ENCODE measurements at regions not wholly inside any gene's neighbourhood (a gene's known extent, or its start where the extent isn't known, plus 50 kb on each side); places are given as distances from the start of the nearest gene placed in this dataset.

GRCh38 chr4:75180790-75181776, 248.2 kb downstream of the PARM1 start:
- intact Hi-C loops (cut with micrococcal nuclease) = no loop called here
- H3K9me3 Mint-ChIP-seq (ENCODE audit: insufficient read depth) = peaks cover 5% of the 10 kb centered on the region
- ATAC-seq (ENCODE audit: low read depth) (peak; percentile 79), DNase-seq (peak; percentile 57)
- no peaks in the 10 kb centered on the region for H3K36me3 ChIP-seq (replicated peaks in 1 of 2; ENCODE audit: control extremely low read depth in 1 of 2, control insufficient read depth in 1 of 2, extremely low read depth in 1 of 2, insufficient read depth in 2 of 2, low read length in 1 of 2)
- 46% methylated on average over 10 of the region's 10 CpGs for WGBS (ENCODE audit: insufficient coverage)
- peak overlapping the region; percentile 44 for H3K9ac ChIP-seq (ENCODE audit: low read length)
- peak overlapping the region; percentile 75 for H2AFZ ChIP-seq (ENCODE audit: insufficient read depth, low read depth, low read length, poor library complexity, severe bottlenecking)
- H3K4me1 ChIP-seq (ENCODE audit: control insufficient read depth in 2 of 2, insufficient read depth in 2 of 2, low read length in 2 of 2) = peaks cover 13 to 15% of the 10 kb centered on the region in 2 donors
- H3K79me2 ChIP-seq (ENCODE audit: control insufficient read depth, insufficient read depth, low read length) = no peaks in the 10 kb centered on the region
- H4K20me1 ChIP-seq (ENCODE audit: control insufficient read depth, insufficient read depth, low read length, poor library complexity, severe bottlenecking) = no peaks in the 10 kb centered on the region
- TF ChIP-seq EZH2 (IDR thresholded peaks at IDR 0.05; ENCODE audit: borderline replicate concordance, insufficient read depth, low read depth, low read length, poor library complexity, severe bottlenecking) = no peak
- H3K27ac ChIP-seq (ENCODE audit: low read length in 2 of 2) = peak overlapping the region; percentile 42 to 43
- no peaks in the 10 kb centered on the region for H3K9me3 ChIP-seq (ENCODE audit: control extremely low read depth in 1 of 3, control insufficient read depth in 2 of 3, insufficient read depth in 1 of 3, low read length in 2 of 3)
- no peaks in the 10 kb centered on the region for H3K27me3 ChIP-seq (replicated peaks in 1 of 4; ENCODE audit: control extremely low read depth in 1 of 4, control insufficient read depth in 3 of 4, insufficient read depth in 4 of 4, low read length in 3 of 4)
- H3K4me1 Mint-ChIP-seq = peaks cover 17% of the 10 kb centered on the region
- H3K4me2 ChIP-seq (replicated peaks; ENCODE audit: low read depth, low read length, poor library complexity, severe bottlenecking) = peak overlapping the region; percentile 49
- CTCF ChIA-PET = interaction anchor here (1.1 kb wide), 1 partner anchor 63 kb away, joined by 5 read pairs; no protein-coding TSS in a partner anchor
- H3K4me3 Mint-ChIP-seq = peak overlapping the region; percentile 57
- H3K27ac Mint-ChIP-seq = peak overlapping the region; percentile 72
- POLR2A ChIA-PET = no interaction called here
- peaks cover 12% of the 10 kb centered on the region for H3K27me3 Mint-ChIP-seq
- H3K4me3 ChIP-seq (ENCODE audit: control extremely low read depth in 1 of 5, extremely low read depth in 1 of 5, insufficient read depth in 1 of 5, low read depth in 2 of 5, low read length in 4 of 5) = peak overlapping the region in 3 of 5 experiments; percentile 14 to 33 (median 16)

DNA sequence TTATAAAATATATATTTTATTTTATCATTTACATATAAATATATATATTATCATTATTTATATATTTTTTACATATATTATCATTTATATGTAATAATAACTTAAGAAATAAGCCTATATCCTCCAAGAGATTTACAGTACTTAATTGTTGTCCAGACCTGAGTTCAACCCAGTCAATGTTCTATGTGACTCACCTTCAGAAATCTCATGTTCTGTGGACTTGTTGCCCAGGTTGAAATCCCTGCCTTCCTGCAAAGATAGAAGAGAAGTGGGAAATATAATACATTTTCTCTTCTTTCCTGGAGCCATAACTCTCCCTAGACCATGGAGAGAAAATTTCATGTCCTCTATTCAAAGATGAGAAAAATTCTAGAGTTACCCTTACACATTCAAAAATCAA, 247.3 kb downstream of the PARM1 start:
- Mint-ChIP-seq H3K4me3 (peak overlapping the region; percentile 57), H3K4me1 (peaks cover 17% of the 10 kb centered on the region), H3K9me3 (ENCODE audit: insufficient read depth) (peaks cover 5% of the 10 kb centered on the region), H3K27me3 (peaks cover 12% of the 10 kb centered on the region), H3K27ac (peak overlapping the region; percentile 72)
- H3K9ac ChIP-seq (ENCODE audit: low read length) = peak overlapping the region; percentile 44
- CTCF ChIA-PET = no interaction called here
- no peaks in the 10 kb centered on the region for H3K27me3 ChIP-seq (replicated peaks in 1 of 4; ENCODE audit: control extremely low read depth in 1 of 4, control insufficient read depth in 3 of 4, insufficient read depth in 4 of 4, low read length in 3 of 4)
- no peak for ATAC-seq (ENCODE audit: low read depth)
- no peak overlapping the region for H3K27ac ChIP-seq (ENCODE audit: low read length in 2 of 2)
- intact Hi-C loops (cut with micrococcal nuclease) = no loop called here
- DNase-seq = no peak
- no peaks in the 10 kb centered on the region for H3K9me3 ChIP-seq (ENCODE audit: control extremely low read depth in 1 of 3, control insufficient read depth in 2 of 3, insufficient read depth in 1 of 3, low read length in 2 of 3)
- H2AFZ ChIP-seq (ENCODE audit: insufficient read depth, low read depth, low read length, poor library complexity, severe bottlenecking) = peak overlapping the region; percentile 75
- H4K20me1 ChIP-seq (ENCODE audit: control insufficient read depth, insufficient read depth, low read length, poor library complexity, severe bottlenecking) = no peaks in the 10 kb centered on the region
- no peak overlapping the region for H3K4me2 ChIP-seq (replicated peaks; ENCODE audit: low read depth, low read length, poor library complexity, severe bottlenecking)
- H3K79me2 ChIP-seq (ENCODE audit: control insufficient read depth, insufficient read depth, low read length) = no peaks in the 10 kb centered on the region
- TF ChIP-seq, protein P1, sequence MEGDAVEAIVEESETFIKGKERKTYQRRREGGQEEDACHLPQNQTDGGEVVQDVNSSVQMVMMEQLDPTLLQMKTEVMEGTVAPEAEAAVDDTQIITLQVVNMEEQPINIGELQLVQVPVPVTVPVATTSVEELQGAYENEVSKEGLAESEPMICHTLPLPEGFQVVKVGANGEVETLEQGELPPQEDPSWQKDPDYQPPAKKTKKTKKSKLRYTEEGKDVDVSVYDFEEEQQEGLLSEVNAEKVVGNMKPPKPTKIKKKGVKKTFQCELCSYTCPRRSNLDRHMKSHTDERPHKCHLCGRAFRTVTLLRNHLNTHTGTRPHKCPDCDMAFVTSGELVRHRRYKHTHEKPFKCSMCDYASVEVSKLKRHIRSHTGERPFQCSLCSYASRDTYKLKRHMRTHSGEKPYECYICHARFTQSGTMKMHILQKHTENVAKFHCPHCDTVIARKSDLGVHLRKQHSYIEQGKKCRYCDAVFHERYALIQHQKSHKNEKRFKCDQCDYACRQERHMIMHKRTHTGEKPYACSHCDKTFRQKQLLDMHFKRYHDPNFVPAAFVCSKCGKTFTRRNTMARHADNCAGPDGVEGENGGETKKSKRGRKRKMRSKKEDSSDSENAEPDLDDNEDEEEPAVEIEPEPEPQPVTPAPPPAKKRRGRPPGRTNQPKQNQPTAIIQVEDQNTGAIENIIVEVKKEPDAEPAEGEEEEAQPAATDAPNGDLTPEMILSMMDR (IDR thresholded peaks at IDR 0.05) = no peak
- TF ChIP-seq EZH2 (IDR thresholded peaks at IDR 0.05; ENCODE audit: borderline replicate concordance, insufficient read depth, low read depth, low read length, poor library complexity, severe bottlenecking) = no peak
- no peaks in the 10 kb centered on the region for H3K36me3 ChIP-seq (replicated peaks in 1 of 2; ENCODE audit: control extremely low read depth in 1 of 2, control insufficient read depth in 1 of 2, extremely low read depth in 1 of 2, insufficient read depth in 2 of 2, low read length in 1 of 2)
- POLR2A ChIA-PET = no interaction called here
- no peak overlapping the region for H3K4me3 ChIP-seq (ENCODE audit: control extremely low read depth in 1 of 5, extremely low read depth in 1 of 5, insufficient read depth in 1 of 5, low read depth in 2 of 5, low read length in 4 of 5)
- peaks cover 13 to 15% of the 10 kb centered on the region in 2 donors for H3K4me1 ChIP-seq (ENCODE audit: control insufficient read depth in 2 of 2, insufficient read depth in 2 of 2, low read length in 2 of 2)
